ENCODE measurements at regions not wholly inside any gene's neighbourhood (a gene's known extent, or its start where the extent isn't known, plus 50 kb on each side); places are given as distances from the start of the nearest gene placed in this dataset.

- 0 out of 2 replicates have a peak, but pooled peaks have one; percentile 27 for TF ChIP-seq GATA2 (CRISPR knock-in tag; IDR thresholded peaks at IDR 0.05)
- TF ChIP-seq TEAD4 (IDR thresholded peaks at IDR 0.05; ENCODE audit: borderline replicate concordance, insufficient read depth), result no peak
- no peak for TF ChIP-seq RAD21 (IDR thresholded peaks at IDR 0.05; ENCODE audit: low read length)
- TF ChIP-seq CTCF (IDR thresholded peaks at IDR 0.05), result no peak
- TF ChIP-seq SIN3A (IDR thresholded peaks at IDR 0.05; ENCODE audit: borderline replicate concordance, low read depth, low read length), result no peak
- TF ChIP-seq, protein P1, sequence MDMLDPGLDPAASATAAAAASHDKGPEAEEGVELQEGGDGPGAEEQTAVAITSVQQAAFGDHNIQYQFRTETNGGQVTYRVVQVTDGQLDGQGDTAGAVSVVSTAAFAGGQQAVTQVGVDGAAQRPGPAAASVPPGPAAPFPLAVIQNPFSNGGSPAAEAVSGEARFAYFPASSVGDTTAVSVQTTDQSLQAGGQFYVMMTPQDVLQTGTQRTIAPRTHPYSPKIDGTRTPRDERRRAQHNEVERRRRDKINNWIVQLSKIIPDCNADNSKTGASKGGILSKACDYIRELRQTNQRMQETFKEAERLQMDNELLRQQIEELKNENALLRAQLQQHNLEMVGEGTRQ (IDR thresholded peaks at IDR 0.05; ENCODE audit: borderline replicate concordance, low read depth, low read length), result no peak
- TF ChIP-seq RFX5 (IDR thresholded peaks at IDR 0.05; ENCODE audit: low read length), result no peak
- CTCF ChIA-PET, result interaction anchor here (0.8 to 1.0 kb wide), 2 partner anchors 27 to 198 kb away, joined by 3 to 4 read pairs; no protein-coding TSS in a partner anchor
- Histone ChIP-seq H3K9me2 (no peaks in the 10 kb centered on the region), H3K9ac (no peak overlapping the region), H3F3A (replicated peaks; ENCODE audit: insufficient read depth) (no peaks in the 10 kb centered on the region), H3K27me3 (ENCODE audit: insufficient read depth) (no peaks in the 10 kb centered on the region), H3K27ac (ENCODE audit: low read depth in 2 of 2, low read length in 1 of 2) (no peak overlapping the region), H3K4me3 (ENCODE audit: low read depth in 2 of 2, low read length in 1 of 2) (no peak overlapping the region), H3K9me3 (no peaks in the 10 kb centered on the region), H3K36me3 (replicated peaks in 1 of 2; ENCODE audit: control insufficient read depth in 1 of 2, insufficient read depth in 2 of 2, low read length in 1 of 2) (no peaks in the 10 kb centered on the region), H3K79me2 (ENCODE audit: insufficient read depth) (no peaks in the 10 kb centered on the region), H3K4me2 (no peak overlapping the region), H2AFZ (ENCODE audit: low read depth) (no peak overlapping the region), H4K20me1 (ENCODE audit: insufficient read depth) (no peaks in the 10 kb centered on the region), H3K4me1 (ENCODE audit: control insufficient read depth in 1 of 2, insufficient read depth in 2 of 2, low read depth in 1 of 2, low read length in 1 of 2) (no peaks in the 10 kb centered on the region; a peak in 1 of 4 replicates)
- 54% methylated on average over 17 of the region's 17 CpGs for WGBS (ENCODE audit: low lambda C conversion rate)
- peak; percentile 3 for DNase-seq
- POLR2A ChIA-PET, result no interaction called here
Measured at GRCh38 chr3:76242886-76243753, 457.8 kb upstream of the ZNF717 start.

DNA sequence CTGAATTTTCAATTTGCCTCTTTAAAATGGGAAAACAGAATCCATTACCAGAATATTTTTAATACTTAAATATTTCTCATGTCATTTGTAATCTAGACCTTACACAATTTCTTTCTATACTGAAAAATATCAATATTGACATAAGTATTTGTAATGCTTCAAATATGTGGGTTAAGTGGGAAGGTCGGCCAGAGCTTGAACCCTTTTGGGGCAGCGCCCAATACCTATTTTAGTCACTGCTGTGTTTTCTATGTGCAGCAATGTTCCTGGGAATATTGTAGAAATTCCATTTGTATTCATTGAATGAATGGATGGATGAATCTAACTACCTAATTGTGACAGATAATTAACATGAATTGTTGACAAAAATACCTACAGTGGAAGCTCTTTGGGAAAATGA is 459.7 kb upstream of the ZNF717 start:
- CTCF ChIA-PET, result no interaction called here
- Histone ChIP-seq H3K9ac (no peak overlapping the region), H4K20me1 (ENCODE audit: insufficient read depth) (no peaks in the 10 kb centered on the region), H3K36me3 (replicated peaks in 1 of 2; ENCODE audit: control insufficient read depth in 1 of 2, insufficient read depth in 2 of 2, low read length in 1 of 2) (no peaks in the 10 kb centered on the region), H3K4me3 (ENCODE audit: low read depth in 2 of 2, low read length in 1 of 2) (no peak overlapping the region), H3K9me3 (no peaks in the 10 kb centered on the region), H3K27ac (ENCODE audit: low read depth in 2 of 2, low read length in 1 of 2) (no peak overlapping the region), H3K79me2 (ENCODE audit: insufficient read depth) (no peaks in the 10 kb centered on the region), H3K4me2 (no peak overlapping the region), H3K27me3 (ENCODE audit: insufficient read depth) (no peaks in the 10 kb centered on the region), H2AFZ (ENCODE audit: low read depth) (no peak overlapping the region), H3K4me1 (ENCODE audit: control insufficient read depth in 1 of 2, insufficient read depth in 2 of 2, low read depth in 1 of 2, low read length in 1 of 2) (no peaks in the 10 kb centered on the region; a peak in 1 of 4 replicates), H3F3A (replicated peaks; ENCODE audit: insufficient read depth) (no peaks in the 10 kb centered on the region), H3K9me2 (no peaks in the 10 kb centered on the region)
- no peak for TF ChIP-seq MEF2A (IDR thresholded peaks at IDR 0.05; ENCODE audit: borderline replicate concordance, low read depth)
- TF ChIP-seq FOXM1 (IDR thresholded peaks at IDR 0.05; ENCODE audit: low read depth), result no peak
- TF ChIP-seq, protein P2, sequence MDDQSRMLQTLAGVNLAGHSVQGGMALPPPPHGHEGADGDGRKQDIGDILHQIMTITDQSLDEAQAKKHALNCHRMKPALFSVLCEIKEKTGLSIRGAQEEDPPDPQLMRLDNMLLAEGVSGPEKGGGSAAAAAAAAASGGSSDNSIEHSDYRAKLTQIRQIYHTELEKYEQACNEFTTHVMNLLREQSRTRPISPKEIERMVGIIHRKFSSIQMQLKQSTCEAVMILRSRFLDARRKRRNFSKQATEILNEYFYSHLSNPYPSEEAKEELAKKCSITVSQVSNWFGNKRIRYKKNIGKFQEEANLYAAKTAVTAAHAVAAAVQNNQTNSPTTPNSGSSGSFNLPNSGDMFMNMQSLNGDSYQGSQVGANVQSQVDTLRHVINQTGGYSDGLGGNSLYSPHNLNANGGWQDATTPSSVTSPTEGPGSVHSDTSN (IDR thresholded peaks at IDR 0.05), result no peak
- DNase-seq, result no peak
- POLR2A ChIA-PET, result no interaction called here
- 51% methylated on average over 2 of the region's 2 CpGs for WGBS (ENCODE audit: low lambda C conversion rate)
